HT-29 (cell line): ENCODE measurements at regions not wholly inside any gene's neighbourhood (a gene's known extent, or its start where the extent isn't known, plus 50 kb on each side); places are given as distances from the start of the nearest gene placed in this dataset. TPM values are rescaled to one million over a fixed set of nuclear protein-coding genes. Genes with fewer than 3 reads are reported as not detected.

Experiments used
- small RNA-seq: library from RNA; depleted of rRNA; stranded (forward); fragments of <200 nt; gene quantifications from one replicate; pipeline ENCODE3, GENCODE V24; 2014

Small RNAs in the stretch of these regions (small RNA-seq; reads per million reads assigned to genes)
- gene AC008834.1 (not detected), gene AC074133.1 (not detected), gene MRPS35P2 (not detected)
